OCI-M2 (cell line): ENCODE measurements at regions not wholly inside any gene's neighbourhood (a gene's known extent, or its start where the extent isn't known, plus 50 kb on each side); places are given as distances from the start of the nearest gene placed in this dataset.

Experiments used
- DNase-seq: peaks from one replicate; lab custom pipeline; 2025; ENCODE audit not compliant: unreplicated experiment; lab: John Stamatoyannopoulos, UW

- no peak for DNase-seq
Measured at GRCh38 chr12:124517260-124518050, 50.0 kb downstream of the NCOR2 start.

- DNase-seq = no peak
Measured at GRCh38 chr12:124516850-124517249, 50.6 kb downstream of the NCOR2 start.

- no peak for DNase-seq
Measured at GRCh38 chr12:124515981-124516380, 51.4 kb downstream of the NCOR2 start.

GRCh38 chr12:124514996-124515932 lies 52.1 kb downstream of the NCOR2 start:
- DNase-seq = no peak

- DNase-seq = no peak
Measured at GRCh38 chr12:124514145-124514995, 53.0 kb downstream of the NCOR2 start.

- no peak for DNase-seq
Measured at GRCh38 chr12:124513297-124513867, 54.0 kb downstream of the NCOR2 start.

- no peak for DNase-seq
Measured at GRCh38 chr12:124512667-124513296, 54.6 kb downstream of the NCOR2 start.

GRCh38 chr12:124511259-124511985 lies 56.0 kb downstream of the NCOR2 start:
- no peak for DNase-seq

GRCh38 chr12:124510301-124510970 lies 57.0 kb downstream of the NCOR2 start:
- no peak for DNase-seq

GRCh38 chr12:124509676-124510300 lies 57.6 kb downstream of the NCOR2 start:
- DNase-seq = no peak

- no peak for DNase-seq
Measured at GRCh38 chr12:124509300-124509675, 58.1 kb downstream of the NCOR2 start.

- DNase-seq = no peak
Measured at GRCh38 chr12:124508381-124509079, 58.9 kb downstream of the NCOR2 start.

GRCh38 chr12:124507188-124508109 lies 60.0 kb downstream of the NCOR2 start:
- no peak for DNase-seq

GRCh38 chr12:124506832-124507153 lies 60.6 kb downstream of the NCOR2 start:
- DNase-seq = no peak

GRCh38 chr12:124506145-124506831 lies 61.1 kb downstream of the NCOR2 start:
- no peak for DNase-seq

- no peak for DNase-seq
Measured at GRCh38 chr12:124505001-124505818, 62.2 kb downstream of the NCOR2 start.
